IPS DF 6.9 (cell line): ENCODE measurements at regions not wholly inside any gene's neighbourhood (a gene's known extent, or its start where the extent isn't known, plus 50 kb on each side); places are given as distances from the start of the nearest gene placed in this dataset.
"Not testable (repeated sequence)": the region's sequence is repeated elsewhere in the genome, so short reads cannot be mapped to it uniquely, and the experiment has no call there.

Experiments used
- DNase-seq: peaks from one replicate; pipeline ENCODE4 v3.0.0-alpha.2; 2013; ENCODE audit warnings: low read depth, low spot score
- H3K27ac ChIP-seq: one replicate; pipeline ENCODE4 v1.5.1; 2013; ENCODE audit warnings: low read length, control low read depth
- H3K27me3 ChIP-seq: 2 replicates; pipeline ENCODE4 v1.6.1; 2013; ENCODE audit warnings: mild to moderate bottlenecking, low read length; ENCODE audit not compliant: control insufficient read depth, insufficient read depth
- H3K36me3 ChIP-seq: 2 replicates; pipeline ENCODE4 v1.6.1; 2013; ENCODE audit warnings: low read length; ENCODE audit not compliant: control insufficient read depth, insufficient read depth
- H3K4me1 ChIP-seq: 2 replicates; pipeline ENCODE4 v1.6.1; 2013; ENCODE audit warnings: low read length; ENCODE audit not compliant: control insufficient read depth, insufficient read depth
- H3K4me3 ChIP-seq: 2 replicates; pipeline ENCODE4 v1.5.1; 2013; ENCODE audit warnings: mild to moderate bottlenecking, low read length
- H3K9me3 ChIP-seq: 2 replicates; pipeline ENCODE4 v1.6.1; 2013; ENCODE audit warnings: low read length, inconsistent platforms; ENCODE audit not compliant: control insufficient read depth, insufficient read depth
- WGBS: extraction: QIAGEN DNeasy Blood & Tissue Kit; methylation state at CpG from one replicate; pipeline ENCODE4 v1.1.7; 2013; ENCODE audit warnings: mixed read lengths, missing lambda C conversion rate; ENCODE audit not compliant: insufficient read length, insufficient coverage; 5-methylcytosine and 5-hydroxymethylcytosine counted together

- no peaks in the 10 kb centered on the region for H3K36me3 ChIP-seq
- no peaks in the 10 kb centered on the region for H3K9me3 ChIP-seq
- no peaks in the 10 kb centered on the region for H3K27me3 ChIP-seq
- no CpG with 5 or more reads among the region's 1 CpG for WGBS
- no peak overlapping the region for H3K4me3 ChIP-seq
- DNase-seq = no peak
- no peaks in the 10 kb centered on the region for H3K4me1 ChIP-seq
- no peak overlapping the region for H3K27ac ChIP-seq
Measured at GRCh38 chr9:107792596-107792995, 303.0 kb upstream of the KLF4 start.

- no peak overlapping the region for H3K27ac ChIP-seq
- no peak for DNase-seq
- no peaks in the 10 kb centered on the region for H3K36me3 ChIP-seq
- no peak overlapping the region for H3K4me3 ChIP-seq
- H3K9me3 ChIP-seq = no peaks in the 10 kb centered on the region
- no peaks in the 10 kb centered on the region for H3K4me1 ChIP-seq
- H3K27me3 ChIP-seq = no peaks in the 10 kb centered on the region
- no CpG with 5 or more reads among the region's 3 CpGs for WGBS
Measured at GRCh38 chr9:107792006-107792405, 302.4 kb upstream of the KLF4 start.

GRCh38 chr9:107789001-107789700 lies 299.6 kb upstream of the KLF4 start:
- no peak overlapping the region for H3K27ac ChIP-seq
- no peak overlapping the region for H3K4me3 ChIP-seq
- H3K27me3 ChIP-seq = no peaks in the 10 kb centered on the region
- no peaks in the 10 kb centered on the region for H3K9me3 ChIP-seq
- no CpG with 5 or more reads among the region's 4 CpGs for WGBS
- no peaks in the 10 kb centered on the region for H3K36me3 ChIP-seq
- DNase-seq = no peak
- H3K4me1 ChIP-seq = no peaks in the 10 kb centered on the region

- Histone ChIP-seq H3K27ac (no peak overlapping the region), H3K9me3 (no peaks in the 10 kb centered on the region), H3K27me3 (no peaks in the 10 kb centered on the region), H3K4me3 (no peak overlapping the region), H3K4me1 (no peaks in the 10 kb centered on the region), H3K36me3 (no peaks in the 10 kb centered on the region)
- no CpG with 5 or more reads among the region's 2 CpGs for WGBS
- DNase-seq = no peak
Measured at GRCh38 chr9:107786561-107786960, 297.0 kb upstream of the KLF4 start.

- H3K9me3 ChIP-seq = no peaks in the 10 kb centered on the region
- no peaks in the 10 kb centered on the region for H3K4me1 ChIP-seq
- H3K4me3 ChIP-seq = no peak overlapping the region
- H3K27me3 ChIP-seq = no peaks in the 10 kb centered on the region
- no CpG with 5 or more reads among the region's 12 CpGs for WGBS
- DNase-seq = no peak
- H3K36me3 ChIP-seq = no peaks in the 10 kb centered on the region
- no peak overlapping the region for H3K27ac ChIP-seq
Measured at GRCh38 chr9:107784235-107784958, 294.8 kb upstream of the KLF4 start.

- no peaks in the 10 kb centered on the region for H3K36me3 ChIP-seq
- no peaks in the 10 kb centered on the region for H3K9me3 ChIP-seq
- no peaks in the 10 kb centered on the region for H3K27me3 ChIP-seq
- H3K4me3 ChIP-seq = no peak overlapping the region
- no peak for DNase-seq
- WGBS = no CpG with 5 or more reads among the region's 4 CpGs
- no peak overlapping the region for H3K27ac ChIP-seq
- no peaks in the 10 kb centered on the region for H3K4me1 ChIP-seq
Measured at GRCh38 chr9:107782789-107783188, 293.2 kb upstream of the KLF4 start.

- H3K36me3 ChIP-seq = no peaks in the 10 kb centered on the region
- no peak for DNase-seq
- no peaks in the 10 kb centered on the region for H3K4me1 ChIP-seq
- no CpG with 5 or more reads among the region's 3 CpGs for WGBS
- H3K27me3 ChIP-seq = no peaks in the 10 kb centered on the region
- no peaks in the 10 kb centered on the region for H3K9me3 ChIP-seq
- no peak overlapping the region for H3K27ac ChIP-seq
- no peak overlapping the region for H3K4me3 ChIP-seq
Measured at GRCh38 chr9:107782381-107782780, 292.8 kb upstream of the KLF4 start.

- no CpG with 5 or more reads among the region's 3 CpGs for WGBS
- DNase-seq = no peak
- no peak overlapping the region for H3K27ac ChIP-seq
- H3K4me1 ChIP-seq = no peaks in the 10 kb centered on the region
- no peaks in the 10 kb centered on the region for H3K36me3 ChIP-seq
- H3K27me3 ChIP-seq = no peaks in the 10 kb centered on the region
- H3K9me3 ChIP-seq = no peaks in the 10 kb centered on the region
- H3K4me3 ChIP-seq = no peak overlapping the region
Measured at GRCh38 chr9:107780960-107781359, 291.4 kb upstream of the KLF4 start.

- DNase-seq = no peak
- Histone ChIP-seq H3K27ac (no peak overlapping the region), H3K27me3 (no peaks in the 10 kb centered on the region), H3K9me3 (no peaks in the 10 kb centered on the region), H3K36me3 (no peaks in the 10 kb centered on the region), H3K4me1 (no peaks in the 10 kb centered on the region), H3K4me3 (no peak overlapping the region)
- no CpG with 5 or more reads among the region's 3 CpGs for WGBS
Measured at GRCh38 chr9:107779731-107780130, 290.2 kb upstream of the KLF4 start.

- DNase-seq = no peak
- no peaks in the 10 kb centered on the region for H3K9me3 ChIP-seq
- H3K27ac ChIP-seq = no peak overlapping the region
- no CpG with 5 or more reads among the region's 1 CpG for WGBS
- no peaks in the 10 kb centered on the region for H3K27me3 ChIP-seq
- H3K4me3 ChIP-seq = no peak overlapping the region
- no peaks in the 10 kb centered on the region for H3K36me3 ChIP-seq
- H3K4me1 ChIP-seq = no peaks in the 10 kb centered on the region
Measured at GRCh38 chr9:107778661-107779060, 289.1 kb upstream of the KLF4 start.

GRCh38 chr9:107774099-107774498 lies 284.5 kb upstream of the KLF4 start:
- H3K4me1 ChIP-seq, H3K27ac ChIP-seq, H3K27me3 ChIP-seq, H3K4me3 ChIP-seq, H3K9me3 ChIP-seq, H3K36me3 ChIP-seq, DNase-seq: not testable (repeated sequence)
- whole genome bisulfite sequencing = no CpG with 5 or more reads among the region's 2 CpGs
